ENCODE measurements at regions not wholly inside any gene's neighbourhood (a gene's known extent, or its start where the extent isn't known, plus 50 kb on each side); places are given as distances from the start of the nearest gene placed in this dataset.
"Not testable (repeated sequence)": the region's sequence is repeated elsewhere in the genome, so short reads cannot be mapped to it uniquely, and the experiment has no call there.

DNA sequence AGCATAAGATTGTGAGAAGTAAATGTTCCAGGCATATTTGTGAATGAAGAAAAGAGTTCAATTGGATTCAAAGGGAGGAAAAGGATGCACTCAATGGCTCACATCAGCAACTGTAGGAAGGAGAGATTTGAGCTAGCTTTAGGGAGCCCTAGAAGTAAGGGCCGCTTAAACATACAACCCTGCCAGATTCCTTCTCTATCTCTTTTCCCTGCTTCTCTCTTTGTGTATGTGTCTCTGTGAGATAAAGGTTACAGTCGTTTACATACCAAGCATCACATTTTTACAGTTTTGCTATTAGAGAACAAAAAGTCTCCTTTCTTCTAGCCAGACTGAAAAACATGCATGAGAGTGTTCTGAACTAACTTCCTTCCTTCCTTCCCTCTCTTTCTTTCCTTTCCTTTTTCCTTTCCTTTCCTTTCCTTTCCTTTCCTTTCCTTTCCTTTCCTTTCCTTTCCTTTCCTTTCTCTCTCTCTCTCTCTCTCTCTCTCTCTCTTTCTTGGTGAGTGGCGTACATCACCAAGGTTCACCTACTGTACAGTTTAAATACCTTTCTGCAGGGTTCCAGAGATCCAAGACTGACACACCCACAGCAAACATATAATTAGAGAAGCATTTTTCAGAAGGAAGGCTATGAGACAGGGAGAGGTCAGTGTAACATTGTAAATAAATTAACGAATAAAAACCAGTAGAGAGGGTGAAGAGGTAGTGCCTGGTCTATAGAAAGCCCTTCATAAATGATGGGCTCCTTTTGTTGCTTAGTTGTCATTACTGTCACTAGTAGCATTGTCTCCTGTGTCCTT, 240.4 kb downstream of the ARL4A start:
- no peaks in the 10 kb centered on the region for H3K9me3 ChIP-seq (ENCODE audit: insufficient read depth, low read length, severe bottlenecking)
- no peaks in the 10 kb centered on the region for H3K27me3 ChIP-seq (ENCODE audit: insufficient read depth, low read length, poor library complexity)
- ATAC-seq (ENCODE audit: insufficient read depth, low read depth) (no peak), DNase-seq (no peak)
- no peak overlapping the region for H3K4me3 ChIP-seq (ENCODE audit: low read depth in 1 of 2, low read length in 2 of 2)
- H3K4me1 ChIP-seq (ENCODE audit: insufficient read depth, low read length) = no peaks in the 10 kb centered on the region
- H4K20me1 ChIP-seq (ENCODE audit: insufficient read depth, low read length) = no peaks in the 10 kb centered on the region
- H3K79me2 ChIP-seq (ENCODE audit: insufficient read depth, low read length) = no peaks in the 10 kb centered on the region
- H3K36me3 ChIP-seq (ENCODE audit: insufficient read depth, low read length) = no peaks in the 10 kb centered on the region
- H3K4me2 ChIP-seq (ENCODE audit: insufficient read depth, low read length) = no peak overlapping the region
- H3K27ac ChIP-seq (ENCODE audit: low read length) = no peak overlapping the region
- TF ChIP-seq EZH2 (IDR thresholded peaks at IDR 0.05; ENCODE audit: borderline replicate concordance, low read depth, low read length, severe bottlenecking) (no peak), CTCF (IDR thresholded peaks at IDR 0.05; ENCODE audit: borderline replicate concordance, extremely low read depth, low read length, poor library complexity, severe bottlenecking) (no peak)
- H3K9ac ChIP-seq (ENCODE audit: low read depth, low read length) = no peak overlapping the region
- no peak overlapping the region for H2AFZ ChIP-seq (ENCODE audit: low read depth, low read length)

- no peak overlapping the region for H3K4me2 ChIP-seq (ENCODE audit: insufficient read depth, low read length)
- H3K36me3 ChIP-seq (ENCODE audit: insufficient read depth, low read length) = no peaks in the 10 kb centered on the region
- no peaks in the 10 kb centered on the region for H3K4me1 ChIP-seq (ENCODE audit: insufficient read depth, low read length)
- no peaks in the 10 kb centered on the region for H4K20me1 ChIP-seq (ENCODE audit: insufficient read depth, low read length)
- no peaks in the 10 kb centered on the region for H3K79me2 ChIP-seq (ENCODE audit: insufficient read depth, low read length)
- TF ChIP-seq CTCF (IDR thresholded peaks at IDR 0.05; ENCODE audit: borderline replicate concordance, extremely low read depth, low read length, poor library complexity, severe bottlenecking) (no peak), EZH2 (IDR thresholded peaks at IDR 0.05; ENCODE audit: borderline replicate concordance, low read depth, low read length, severe bottlenecking) (no peak)
- no peak for DNase-seq
- no peak overlapping the region for H2AFZ ChIP-seq (ENCODE audit: low read depth, low read length)
- no peak overlapping the region for H3K27ac ChIP-seq (ENCODE audit: low read length)
- no peaks in the 10 kb centered on the region for H3K27me3 ChIP-seq (ENCODE audit: insufficient read depth, low read length, poor library complexity)
- no peak overlapping the region for H3K9ac ChIP-seq (ENCODE audit: low read depth, low read length)
- no peak overlapping the region for H3K4me3 ChIP-seq (ENCODE audit: low read depth in 1 of 2, low read length in 2 of 2)
- H3K9me3 ChIP-seq (ENCODE audit: insufficient read depth, low read length, severe bottlenecking) = no peaks in the 10 kb centered on the region
- no peak for ATAC-seq (ENCODE audit: insufficient read depth, low read depth)
These were observed 242.2 kb downstream of the ARL4A start for GRCh38 chr7:12929476-12930140.

DNA sequence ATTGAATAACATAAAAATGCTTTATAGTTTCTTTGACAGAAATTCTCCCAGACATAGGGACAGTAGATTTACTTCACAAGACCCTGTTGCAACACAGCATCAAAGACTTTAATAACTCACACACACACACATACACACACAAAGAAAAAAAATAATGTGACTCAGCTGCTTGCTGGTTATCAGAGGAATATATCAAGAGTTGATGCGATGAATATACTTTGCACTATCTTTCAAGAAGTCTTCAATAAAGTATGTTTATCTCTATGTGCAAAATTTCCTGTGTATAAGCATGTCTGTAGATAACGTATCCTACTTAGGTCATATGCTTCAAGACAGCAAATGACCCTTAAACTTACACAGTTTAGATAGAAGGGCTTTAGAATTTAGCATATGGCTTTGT, 243.1 kb downstream of the ARL4A start:
- Histone ChIP-seq H2AFZ (ENCODE audit: low read depth, low read length) (no peak overlapping the region), H3K4me3 (ENCODE audit: low read depth in 1 of 2, low read length in 2 of 2) (no peak overlapping the region), H3K27me3 (ENCODE audit: insufficient read depth, low read length, poor library complexity) (no peaks in the 10 kb centered on the region), H3K4me1 (ENCODE audit: insufficient read depth, low read length) (no peaks in the 10 kb centered on the region), H4K20me1 (ENCODE audit: insufficient read depth, low read length) (no peaks in the 10 kb centered on the region), H3K27ac (ENCODE audit: low read length) (no peak overlapping the region), H3K9me3 (ENCODE audit: insufficient read depth, low read length, severe bottlenecking) (no peaks in the 10 kb centered on the region), H3K4me2 (ENCODE audit: insufficient read depth, low read length) (no peak overlapping the region), H3K9ac (ENCODE audit: low read depth, low read length) (no peak overlapping the region), H3K36me3 (ENCODE audit: insufficient read depth, low read length) (no peaks in the 10 kb centered on the region), H3K79me2 (ENCODE audit: insufficient read depth, low read length) (no peaks in the 10 kb centered on the region)
- ATAC-seq (ENCODE audit: insufficient read depth, low read depth) = no peak
- no peak for DNase-seq
- no peak for TF ChIP-seq EZH2 (IDR thresholded peaks at IDR 0.05; ENCODE audit: borderline replicate concordance, low read depth, low read length, severe bottlenecking)
- TF ChIP-seq CTCF (IDR thresholded peaks at IDR 0.05; ENCODE audit: borderline replicate concordance, extremely low read depth, low read length, poor library complexity, severe bottlenecking) = no peak

- not testable (repeated sequence) for ATAC-seq (ENCODE audit: insufficient read depth, low read depth); H3K27ac ChIP-seq (ENCODE audit: low read length); H3K79me2 ChIP-seq (ENCODE audit: insufficient read depth, low read length); H3K4me1 ChIP-seq (ENCODE audit: insufficient read depth, low read length); H3K36me3 ChIP-seq (ENCODE audit: insufficient read depth, low read length); H3K4me2 ChIP-seq (ENCODE audit: insufficient read depth, low read length); H3K9me3 ChIP-seq (ENCODE audit: insufficient read depth, low read length, severe bottlenecking); H3K9ac ChIP-seq (ENCODE audit: low read depth, low read length); H2AFZ ChIP-seq (ENCODE audit: low read depth, low read length); H3K27me3 ChIP-seq (ENCODE audit: insufficient read depth, low read length, poor library complexity); H4K20me1 ChIP-seq (ENCODE audit: insufficient read depth, low read length); DNase-seq; H3K4me3 ChIP-seq (ENCODE audit: low read depth in 1 of 2, low read length in 2 of 2)
These were observed 244.0 kb downstream of the ARL4A start for GRCh38 chr7:12931465-12931864.

All from DND-41 (cell line).